Gastroesophageal sphincter (tissue), 3 donors: ENCODE measurements at regions not wholly inside any gene's neighbourhood (a gene's known extent, or its start where the extent isn't known, plus 50 kb on each side); places are given as distances from the start of the nearest gene placed in this dataset.

Experiments
- CTCF ChIP-seq, 4 experiments: fragments of 200-600 bp in 2 of 4; fragments of 450-650 bp in 2 of 4; sonication (generic) in 1 of 4; IDR thresholded peaks; one replicate each; pipeline ENCODE4 v1.5.1; 2017 to 2019; ENCODE audit warnings: antibody characterized with exemption in 4 of 4, mild to moderate bottlenecking in 2 of 4, moderate library complexity in 2 of 4
- POLR2A ChIP-seq, 2 donors: fragments of 450-650 bp; IDR thresholded peaks; one replicate each; pipeline ENCODE4 v1.6.1; 2017; ENCODE audit warnings: antibody characterized with exemption in 2 of 2, mild to moderate bottlenecking in 2 of 2, moderate library complexity in 1 of 2

GRCh38 chr4:26144526-26145155 is 176.2 kb upstream of the RBPJ start:
- TF ChIP-seq CTCF (IDR thresholded peaks at IDR 0.05) (no peak), POLR2A (IDR thresholded peaks at IDR 0.05) (no peak)
